ENCODE measurements at regions not wholly inside any gene's neighbourhood (a gene's known extent, or its start where the extent isn't known, plus 50 kb on each side); places are given as distances from the start of the nearest gene placed in this dataset.

- H3K9ac ChIP-seq (ENCODE audit: insufficient read depth in 1 of 2, low read depth in 2 of 2, low read length in 2 of 2): no peak overlapping the region
- DNase-seq (ENCODE audit: extremely low read depth in 1 of 4, low spot score in 3 of 4) (no peak), ATAC-seq (no peak), FAIRE-seq (no peak)
- H3K4me2 ChIP-seq (ENCODE audit: insufficient read depth, low read length): no peak overlapping the region
- TF ChIP-seq ZNF316 (IDR thresholded peaks at IDR 0.05) (no peak), NRF1 (conservative IDR thresholded peaks at IDR 0.05 in 1 of 2, IDR thresholded peaks at IDR 0.05 in 1 of 2) (peak; percentile 70 to 77), CBFA2T3 (IDR thresholded peaks at IDR 0.05) (no peak)
- H3K4me1 ChIP-seq (replicated peaks in 1 of 2; ENCODE audit: control insufficient read depth in 2 of 2, insufficient read depth in 2 of 2, low read length in 2 of 2): no peaks in the 10 kb centered on the region
- ChIA-PET POLR2A (no interaction called here), CTCF (ENCODE audit: low intra/inter-chr PET ratio) (no interaction called here)
- H3K79me2 ChIP-seq (ENCODE audit: control insufficient read depth, insufficient read depth, low read length): no peaks in the 10 kb centered on the region
- H3K36me3 ChIP-seq (ENCODE audit: control insufficient read depth, insufficient read depth, low read length): no peaks in the 10 kb centered on the region
- in situ Hi-C loops (cut with MboI): no loop called here
- H3K27ac ChIP-seq (ENCODE audit: extremely low read depth, low read depth, low read length): no peak overlapping the region
- H3K9me1 ChIP-seq (ENCODE audit: control insufficient read depth, insufficient read depth, low read length): no peaks in the 10 kb centered on the region
- peaks cover 22 to 41% of the 10 kb centered on the region in 2 experiments; a peak in 4 of 5 replicates for H3K27me3 ChIP-seq (ENCODE audit: control insufficient read depth in 2 of 2, insufficient read depth in 2 of 2, low read length in 2 of 2)
- no peaks in the 10 kb centered on the region; the same call in 1 of the 2 replicates for H4K20me1 ChIP-seq (replicated peaks; ENCODE audit: control insufficient read depth, insufficient read depth, low read length)
- no peaks in the 10 kb centered on the region for H3K9me3 ChIP-seq (replicated peaks; ENCODE audit: control insufficient read depth, insufficient read depth, low read depth, low read length)
- no peak overlapping the region for H2AFZ ChIP-seq (ENCODE audit: low read depth, low read length)
- no TSS peak for BruUV-seq (replicated peaks)
- intact Hi-C loops (cut with micrococcal nuclease): no loop called here
- WGBS (ENCODE audit: insufficient coverage, low coverage, missing lambda C conversion rate): 0% methylated on average over 13 of the region's 18 CpGs
- no peak overlapping the region for H3K4me3 ChIP-seq
Observed at GRCh38 chr2:8223695-8224346, 458.0 kb upstream of the ID2 start.

GRCh38 chr2:8224347-8225190, 457.3 kb upstream of the ID2 start:
- POLR2A ChIA-PET: no interaction called here

More at GRCh38 chr2:8224347-8225190, 457.3 kb upstream of the ID2 start:
- no peaks in the 10 kb centered on the region for H3K9me3 ChIP-seq (replicated peaks; ENCODE audit: control insufficient read depth, insufficient read depth, low read depth, low read length)
- WGBS (ENCODE audit: insufficient coverage, low coverage, missing lambda C conversion rate): 5% methylated on average over 15 of the region's 16 CpGs
- H3K27ac ChIP-seq (ENCODE audit: extremely low read depth, low read depth, low read length): no peak overlapping the region
- ATAC-seq (no peak), DNase-seq (ENCODE audit: extremely low read depth in 1 of 4, low spot score in 3 of 4) (no peak), FAIRE-seq (no peak)
- H4K20me1 ChIP-seq (replicated peaks; ENCODE audit: control insufficient read depth, insufficient read depth, low read length): no peaks in the 10 kb centered on the region; the same call in 1 of the 2 replicates
- no peak overlapping the region for H3K4me3 ChIP-seq
- intact Hi-C loops (cut with micrococcal nuclease) (no loop called here), in situ Hi-C loops (cut with MboI) (no loop called here)
- BruUV-seq (replicated peaks): no TSS peak
- no peaks in the 10 kb centered on the region for H3K36me3 ChIP-seq (ENCODE audit: control insufficient read depth, insufficient read depth, low read length)
- no peaks in the 10 kb centered on the region for H3K9me1 ChIP-seq (ENCODE audit: control insufficient read depth, insufficient read depth, low read length)
- peaks cover 18 to 35% of the 10 kb centered on the region in 2 experiments; a peak in 4 of 5 replicates for H3K27me3 ChIP-seq (ENCODE audit: control insufficient read depth in 2 of 2, insufficient read depth in 2 of 2, low read length in 2 of 2)
- no peak overlapping the region for H2AFZ ChIP-seq (ENCODE audit: low read depth, low read length)
- peaks cover 0 to 3% of the 10 kb centered on the region in 2 experiments; a peak in 2 of 5 replicates for H3K4me1 ChIP-seq (replicated peaks in 1 of 2; ENCODE audit: control insufficient read depth in 2 of 2, insufficient read depth in 2 of 2, low read length in 2 of 2)
- CTCF ChIA-PET (ENCODE audit: low intra/inter-chr PET ratio): no interaction called here
- TF ChIP-seq ATF1 (CRISPR knock-in tag; IDR thresholded peaks at IDR 0.05): no peak
- peak; percentile 30; the same call in 1 of the 2 replicates for TF ChIP-seq ATF1 (tag; IDR thresholded peaks at IDR 0.05)
- TF ChIP-seq ZNF134 (CRISPR knock-in tag; conservative IDR thresholded peaks at IDR 0.05): peak; percentile 93
- peak; percentile 38 for TF ChIP-seq RBM25 (IDR thresholded peaks at IDR 0.05; ENCODE audit: low read depth, low read length, severe bottlenecking)
- no peak for TF ChIP-seq BMI1 (IDR thresholded peaks at IDR 0.05; ENCODE audit: low read length)
- H3K79me2 ChIP-seq (ENCODE audit: control insufficient read depth, insufficient read depth, low read length): no peaks in the 10 kb centered on the region
- H3K4me2 ChIP-seq (ENCODE audit: insufficient read depth, low read length): no peak overlapping the region
- no peak overlapping the region for H3K9ac ChIP-seq (ENCODE audit: insufficient read depth in 1 of 2, low read depth in 2 of 2, low read length in 2 of 2)

All from K562 (cell line).